GM19372 (cell line): ENCODE measurements at regions not wholly inside any gene's neighbourhood (a gene's known extent, or its start where the extent isn't known, plus 50 kb on each side); places are given as distances from the start of the nearest gene placed in this dataset.
"Not testable (repeated sequence)": the region's sequence is repeated elsewhere in the genome, so short reads cannot be mapped to it uniquely, and the experiment has no call there.

ENCODE experiments used
- ATAC-seq: cut with Tn5 transposase; IDR thresholded peaks from one replicate; pipeline ENCODE4 v1.9.1; 2021; ENCODE audit warnings: mild to moderate bottlenecking, low read depth, moderate library complexity; ENCODE audit not compliant: unreplicated experiment

GRCh38 chr7:52616552-52616951 is 418.9 kb upstream of the POM121L12 start:
- ATAC-seq, result no peak

- no peak for ATAC-seq
Observed at GRCh38 chr7:52615021-52615695, 420.3 kb upstream of the POM121L12 start.

GRCh38 chr7:52609511-52609910 is 425.9 kb upstream of the POM121L12 start:
- ATAC-seq, result no peak

GRCh38 chr7:52592698-52593097 is 442.7 kb upstream of the POM121L12 start:
- ATAC-seq, result no peak

GRCh38 chr7:52586704-52587103 is 448.7 kb upstream of the POM121L12 start:
- no peak for ATAC-seq

GRCh38 chr7:52584041-52584440 is 451.4 kb upstream of the POM121L12 start:
- no peak for ATAC-seq

- ATAC-seq, result not testable (repeated sequence)
Observed at GRCh38 chr7:52573141-52573540, 462.3 kb upstream of the POM121L12 start.

- ATAC-seq, result no peak
Observed at GRCh38 chr7:52571026-52571425, 464.4 kb upstream of the POM121L12 start.

GRCh38 chr7:52569151-52569550 is 466.3 kb upstream of the POM121L12 start:
- no peak for ATAC-seq

GRCh38 chr7:52565974-52566373 is 469.5 kb upstream of the POM121L12 start:
- ATAC-seq, result no peak

GRCh38 chr7:52555805-52556204 is 479.6 kb upstream of the POM121L12 start:
- ATAC-seq, result no peak

- no peak for ATAC-seq
Observed at GRCh38 chr7:52547308-52547910, 488.0 kb upstream of the POM121L12 start.

- ATAC-seq, result not testable (repeated sequence)
Observed at GRCh38 chr7:52541198-52541765, 494.2 kb upstream of the POM121L12 start.

- no peak for ATAC-seq
Observed at GRCh38 chr7:52540041-52540440, 495.4 kb upstream of the POM121L12 start.

- no peak for ATAC-seq
Observed at GRCh38 chr7:52539414-52539813, 496.0 kb upstream of the POM121L12 start.

GRCh38 chr7:52537051-52537450 is 498.4 kb upstream of the POM121L12 start:
- ATAC-seq, result no peak

- no peak for ATAC-seq
Observed at GRCh38 chr7:52525772-52526341, 509.6 kb upstream of the POM121L12 start.

- no peak for ATAC-seq
Observed at GRCh38 chr7:52518869-52519268, 516.6 kb upstream of the POM121L12 start.

GRCh38 chr7:52512656-52513055 is 522.8 kb upstream of the POM121L12 start:
- no peak for ATAC-seq

GRCh38 chr7:52507546-52508255 is 527.7 kb upstream of the POM121L12 start:
- no peak for ATAC-seq

GRCh38 chr7:52506325-52506724 is 529.1 kb upstream of the POM121L12 start:
- ATAC-seq, result no peak
